Activated CD4-positive, alpha-beta T cell treated with anti-CD3 and anti-CD28 coated beads, Interleukin-2, Interleukin-6, amounts not matched to agents 100 ng/mL and 50 ng/mL, durations not matched to agents 16 hours and 8 hours (primary cell): ENCODE measurements at regions not wholly inside any gene's neighbourhood (a gene's known extent, or its start where the extent isn't known, plus 50 kb on each side); places are given as distances from the start of the nearest gene placed in this dataset.

Experiments used
- DNase-seq: peaks from one replicate; pipeline ENCODE4 v3.0.0-alpha.2; 2020

DNA sequence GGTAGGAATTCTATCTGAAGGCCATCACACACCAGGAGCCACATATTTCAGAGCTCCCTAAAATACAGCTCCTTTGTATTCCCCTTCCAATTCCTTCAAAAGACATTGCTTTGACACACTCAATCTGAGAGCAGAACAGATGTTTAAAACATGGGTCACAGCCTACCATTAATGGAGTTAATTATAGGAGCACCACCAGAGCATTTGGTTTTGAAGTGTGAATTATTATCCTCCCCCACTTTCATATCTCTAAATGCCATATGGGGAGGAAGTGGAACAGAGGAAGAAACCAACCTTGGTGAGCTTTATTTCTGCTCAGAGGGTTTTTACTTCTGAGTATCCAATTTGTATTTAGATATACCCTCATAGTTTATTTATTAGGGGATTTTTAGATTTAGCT, 50.7 kb upstream of the TNFRSF21 start:
- no peak for DNase-seq

DNA sequence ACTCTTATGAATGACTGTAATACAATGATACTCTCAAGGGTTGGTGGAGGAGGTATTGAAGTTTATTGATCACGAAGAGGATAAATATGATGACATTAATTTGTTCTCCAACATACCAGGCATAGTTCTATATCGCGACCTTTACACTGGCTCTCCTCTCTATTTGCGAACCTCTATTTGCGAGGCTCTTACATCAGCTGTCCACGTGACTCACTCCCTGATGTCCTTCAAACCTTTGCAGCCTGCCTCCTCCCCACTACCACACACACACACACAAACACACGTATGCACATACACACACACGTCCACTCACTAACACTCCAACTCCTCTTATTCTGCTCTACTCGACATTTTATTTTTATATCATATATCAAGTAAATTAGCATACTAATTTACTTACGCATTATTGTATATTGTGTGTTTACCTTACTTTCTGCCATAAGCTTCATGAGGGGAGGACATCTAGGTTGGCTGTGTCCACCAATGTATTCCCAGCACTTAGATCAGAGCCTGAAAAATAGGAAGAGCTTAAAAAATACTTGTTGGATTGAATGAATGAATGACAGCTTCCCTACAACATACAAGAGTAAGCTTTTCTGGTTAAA, 53.3 kb upstream of the TNFRSF21 start:
- DNase-seq: no peak

DNA sequence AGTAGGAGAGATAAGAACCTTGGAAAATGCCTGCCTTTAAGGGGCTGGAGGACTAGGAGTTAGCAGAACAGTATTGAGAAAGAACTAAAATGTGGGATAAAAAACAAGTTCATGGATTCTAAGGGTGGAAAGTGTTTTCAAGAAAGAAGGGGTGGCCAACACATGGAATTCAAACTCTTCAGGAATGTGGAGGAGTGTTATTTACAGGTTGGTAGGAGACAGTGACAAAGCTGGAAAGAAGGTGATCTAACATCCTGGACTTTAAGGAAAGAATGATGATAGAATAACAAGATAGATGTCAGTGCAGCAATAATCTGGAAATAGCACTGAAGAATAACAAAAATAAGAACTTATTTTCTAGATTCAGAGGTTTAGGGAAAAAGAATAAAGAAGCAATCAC, 54.0 kb upstream of the TNFRSF21 start:
- no peak for DNase-seq

DNA sequence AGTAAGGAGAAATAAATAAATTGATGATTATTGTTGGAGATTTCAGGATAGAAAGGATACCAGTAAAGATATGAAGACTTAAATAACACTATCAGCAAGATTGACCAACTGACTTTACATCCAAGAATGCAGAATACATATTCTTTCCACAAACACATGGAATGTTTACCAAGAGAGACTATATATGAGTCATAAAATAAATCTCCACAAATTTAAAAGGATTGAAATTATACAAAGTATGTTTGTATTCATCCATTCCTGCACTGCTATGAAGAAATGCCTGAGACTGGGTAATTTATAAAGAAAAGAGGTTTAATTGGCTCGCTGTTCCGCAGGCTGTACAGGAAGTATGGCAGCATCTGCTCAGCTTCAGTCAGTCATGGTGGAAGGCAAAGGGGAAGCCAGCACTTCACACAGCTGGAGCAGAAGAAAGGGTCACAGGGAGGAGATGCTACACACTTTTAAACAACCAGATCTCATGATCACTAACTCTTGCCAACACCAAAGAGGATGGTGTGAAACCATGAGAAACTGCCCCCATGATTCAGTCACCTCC, 56.7 kb upstream of the TNFRSF21 start:
- no peak for DNase-seq

DNA sequence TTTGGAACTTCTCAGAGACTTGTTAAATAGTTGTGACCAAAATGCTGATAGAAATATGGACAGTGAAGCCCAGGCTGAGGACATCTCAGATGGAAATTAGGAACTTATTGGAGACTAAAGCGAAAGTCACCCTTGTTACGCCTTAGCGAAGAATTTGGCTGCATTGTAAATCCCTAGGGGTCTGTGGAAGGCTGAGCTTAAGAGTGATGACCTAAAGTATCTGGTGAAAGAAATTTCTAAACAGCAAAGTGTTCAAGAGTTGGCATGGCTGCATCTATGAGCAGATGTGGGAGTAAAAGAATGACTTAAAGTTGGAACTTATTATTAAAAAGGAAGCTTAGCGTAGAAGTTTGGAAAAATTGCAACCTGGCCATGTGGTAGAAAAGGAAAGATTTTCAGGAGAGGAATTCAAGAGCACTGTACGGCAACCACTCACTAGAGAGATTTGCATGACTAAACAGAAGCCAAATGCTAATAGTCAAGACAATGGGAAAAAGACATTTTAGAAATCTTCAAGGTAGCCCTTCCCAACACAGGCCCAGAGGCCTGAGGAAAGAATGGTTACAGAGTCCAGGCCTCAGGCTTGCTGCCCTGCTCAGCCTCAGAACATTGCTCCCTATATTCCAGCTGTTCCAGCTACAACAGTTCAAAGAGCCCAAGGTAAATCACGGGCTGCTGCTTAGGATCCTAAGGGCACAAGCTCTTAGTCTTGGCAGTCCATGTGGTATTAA, 61.6 kb upstream of the TNFRSF21 start:
- DNase-seq: no peak

DNA sequence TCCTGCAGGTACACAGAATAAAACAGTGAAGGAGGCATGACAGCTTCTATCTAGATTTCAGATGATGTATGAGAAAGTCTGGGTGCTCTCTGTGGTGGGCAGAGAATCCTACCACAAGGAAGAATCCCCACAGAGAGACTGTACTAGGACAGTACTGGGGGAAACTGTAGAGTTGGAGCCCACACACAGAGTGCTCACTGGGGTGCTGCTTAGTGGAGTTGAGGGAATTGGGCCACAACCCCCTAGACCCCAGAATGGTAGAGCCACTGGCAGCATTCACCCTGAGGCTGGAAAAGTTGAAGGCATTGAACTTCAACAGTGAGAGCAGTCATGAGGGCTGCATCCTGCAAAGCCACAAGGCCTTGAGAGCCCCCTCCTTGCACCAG, 62.2 kb upstream of the TNFRSF21 start:
- no peak for DNase-seq

DNA sequence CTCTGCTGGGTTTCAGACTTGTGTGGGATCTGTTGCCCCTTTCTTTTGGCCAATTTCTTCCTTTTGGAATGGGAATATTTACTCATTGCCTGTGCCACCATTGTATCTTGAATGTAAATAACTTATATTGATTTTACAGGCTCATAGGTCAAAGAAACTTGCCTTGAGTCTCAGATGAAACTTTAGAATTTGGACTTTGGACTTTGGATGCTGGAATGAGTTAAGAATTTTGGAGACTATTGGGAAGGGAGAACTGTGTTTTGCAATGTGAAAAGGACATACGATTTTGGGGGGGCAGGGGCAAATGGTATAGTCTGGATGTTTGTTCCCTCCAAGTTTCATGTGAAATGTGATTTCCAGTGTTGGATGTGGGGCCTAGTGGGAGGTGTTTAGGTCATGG, 62.6 kb upstream of the TNFRSF21 start:
- no peak for DNase-seq

DNA sequence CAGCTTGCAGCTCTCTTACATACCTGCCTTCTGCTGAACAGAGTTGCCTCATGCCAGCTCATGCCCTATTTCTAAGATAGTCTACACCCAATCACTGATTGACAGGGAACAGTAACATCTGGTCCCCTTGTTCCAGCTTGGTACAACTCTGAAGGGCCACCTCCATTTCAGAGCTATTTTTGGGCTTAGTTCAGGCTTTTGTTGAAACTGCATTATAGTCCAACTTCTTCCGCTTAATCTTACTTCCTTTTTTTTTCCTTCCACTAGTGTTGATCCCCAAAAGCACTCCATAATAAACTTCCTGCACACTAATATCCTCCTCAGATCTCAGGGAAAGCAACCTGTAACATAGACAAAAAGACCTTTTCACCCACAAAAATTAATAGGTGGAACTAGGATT, 65.7 kb upstream of the TNFRSF21 start:
- no peak for DNase-seq

DNA sequence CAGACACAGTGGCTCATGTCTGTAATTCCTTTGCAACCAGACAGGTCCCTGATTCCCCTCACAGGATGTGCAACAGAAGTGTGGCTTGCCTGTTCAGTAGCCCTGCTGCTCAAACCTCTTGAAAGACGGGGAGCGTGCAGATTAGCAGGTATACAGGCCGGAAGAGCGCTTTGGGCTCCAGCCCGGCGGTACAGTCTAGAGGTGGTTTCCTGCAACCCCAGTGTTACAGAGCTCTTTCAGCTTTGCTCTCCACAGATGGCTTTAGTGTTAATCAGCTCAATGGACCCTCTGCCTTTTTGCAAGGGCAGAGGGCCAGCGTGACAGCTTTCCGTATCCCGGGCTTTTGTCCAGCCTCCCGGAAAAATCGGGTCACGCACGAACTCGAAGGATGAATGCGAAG, 67.2 kb upstream of the TNFRSF21 start:
- no peak for DNase-seq

DNA sequence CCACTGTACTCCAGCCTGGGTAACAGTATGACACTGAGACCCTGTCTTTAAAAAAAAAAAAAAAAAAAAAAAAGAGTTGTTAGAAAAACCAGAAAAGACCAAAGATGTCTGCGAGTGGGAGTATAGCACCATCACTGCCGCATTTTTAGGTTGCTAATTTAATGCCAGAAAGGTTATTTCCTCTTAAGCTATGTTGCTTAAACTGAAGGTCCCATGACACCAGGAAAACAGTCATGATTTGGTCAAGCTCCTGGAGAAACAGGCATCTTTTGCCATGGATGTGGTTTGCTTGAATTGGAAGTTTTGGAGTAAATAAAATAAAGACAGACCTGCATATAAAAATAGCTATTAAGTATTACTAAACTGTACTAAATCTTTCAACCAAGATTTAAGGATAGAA, 68.3 kb upstream of the TNFRSF21 start:
- DNase-seq: no peak

DNA sequence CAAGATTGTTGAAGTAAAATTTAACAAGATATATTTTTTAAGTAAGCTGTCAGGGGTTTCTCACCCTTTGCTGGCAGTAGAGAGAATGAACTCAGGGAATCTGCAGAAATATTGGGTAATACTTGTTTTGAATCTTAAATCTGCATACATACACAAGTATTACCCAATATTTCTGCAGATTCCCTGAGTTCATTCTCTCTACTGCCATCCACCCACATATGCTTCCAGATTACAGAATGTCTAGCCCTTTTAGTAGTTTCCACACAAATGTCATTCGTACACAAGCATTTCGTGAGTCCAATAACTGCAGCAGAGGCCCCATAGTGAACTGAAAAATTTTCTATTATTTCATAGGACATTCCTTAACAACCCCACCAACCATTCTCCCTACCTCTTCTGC, 69.6 kb upstream of the TNFRSF21 start:
- DNase-seq: no peak

DNA sequence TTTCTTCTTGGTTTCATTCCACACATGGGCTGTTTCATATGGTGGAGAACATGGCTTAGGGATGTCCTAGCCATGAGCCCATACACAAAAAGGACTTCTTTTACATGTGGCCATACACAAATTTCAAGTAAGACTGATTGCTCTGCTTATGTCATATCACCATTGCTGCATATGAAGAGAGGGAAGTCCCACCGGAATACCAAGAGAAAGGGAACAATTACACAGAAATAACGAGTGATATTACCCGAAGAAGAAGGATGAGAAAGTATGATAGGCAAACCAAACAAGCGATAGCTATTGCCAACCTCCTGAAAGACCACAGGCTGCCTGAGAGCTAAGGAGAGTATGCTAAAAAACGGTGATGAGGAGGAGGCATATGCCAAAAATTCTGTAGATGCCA, 70.5 kb upstream of the TNFRSF21 start:
- no peak for DNase-seq

DNA sequence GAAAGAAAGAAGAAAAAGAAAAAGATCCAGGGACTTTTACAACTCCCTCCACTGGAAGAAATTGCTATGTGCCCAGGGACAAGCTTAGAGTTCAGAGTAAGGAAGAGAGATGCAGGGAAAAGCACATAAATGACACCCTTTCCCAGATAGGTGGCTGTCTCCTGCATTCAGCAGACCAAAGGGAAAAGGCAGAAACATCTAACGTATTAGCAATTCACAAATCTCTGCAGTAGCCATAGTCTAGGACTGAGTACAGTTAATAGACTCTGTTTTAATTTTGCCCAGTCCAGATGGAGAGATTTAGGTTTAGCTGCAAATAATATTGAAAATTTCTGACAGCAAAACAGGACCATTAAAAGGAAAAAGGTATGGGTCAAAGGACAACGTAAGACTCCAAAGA, 71.3 kb upstream of the TNFRSF21 start:
- no peak for DNase-seq

DNA sequence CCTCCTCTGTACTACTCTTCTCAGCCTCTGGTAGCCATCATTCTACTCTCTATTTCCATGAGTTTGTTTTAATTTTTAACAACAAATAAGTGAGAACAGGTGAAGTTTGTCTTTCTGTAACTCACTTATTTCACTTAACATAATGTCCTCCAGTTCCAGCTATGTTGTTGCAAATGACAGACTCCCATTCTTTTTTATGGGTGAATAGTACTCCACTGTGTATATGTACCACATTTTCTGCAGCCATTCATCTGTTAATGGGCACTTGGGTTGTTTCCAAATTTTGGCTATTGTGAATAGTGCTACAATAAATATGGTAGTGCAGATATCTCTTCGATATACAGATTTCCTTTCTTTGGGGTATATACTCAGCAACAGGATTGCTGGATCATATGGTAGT, 73.7 kb upstream of the TNFRSF21 start:
- DNase-seq: no peak

DNA sequence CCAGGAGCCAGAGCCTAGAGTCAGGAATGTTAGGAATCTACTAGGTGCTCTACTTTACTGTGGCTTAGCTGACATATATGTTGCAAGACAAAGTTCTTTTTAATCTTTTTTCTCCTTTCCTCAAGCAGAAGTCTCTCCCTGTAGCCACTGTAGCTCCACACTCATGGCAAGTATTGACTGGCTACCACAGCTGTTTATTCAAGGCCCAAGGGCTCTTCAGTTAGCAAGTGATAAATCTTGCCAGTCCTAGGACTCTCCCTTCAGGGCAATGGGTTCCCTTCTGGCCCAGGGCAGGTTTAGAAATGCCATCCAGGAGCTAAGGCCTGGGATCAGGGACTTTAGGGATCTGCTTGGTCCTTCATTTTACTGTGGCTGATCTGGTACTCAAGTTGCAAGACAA, 82.0 kb upstream of the TNFRSF21 start:
- DNase-seq: no peak

DNA sequence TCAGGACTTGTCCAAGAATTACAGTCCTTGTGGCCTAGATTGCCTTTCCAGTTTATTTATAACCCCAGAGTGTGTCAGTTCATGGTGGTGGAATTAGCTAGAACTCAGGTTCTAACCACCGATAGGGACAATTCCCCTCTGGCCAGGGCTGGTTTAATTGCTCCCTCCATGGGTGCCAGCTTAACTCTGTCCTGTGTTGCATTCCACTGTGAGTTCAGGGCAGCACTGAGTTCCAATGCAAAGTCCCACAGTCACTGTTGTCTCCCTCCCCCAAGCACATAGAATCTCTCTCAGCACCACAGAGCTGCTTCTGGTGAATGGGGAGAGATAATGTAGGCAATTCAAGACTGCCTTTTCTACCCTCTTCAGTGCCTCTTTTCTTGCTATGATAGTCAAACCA, 82.5 kb upstream of the TNFRSF21 start:
- no peak for DNase-seq

DNA sequence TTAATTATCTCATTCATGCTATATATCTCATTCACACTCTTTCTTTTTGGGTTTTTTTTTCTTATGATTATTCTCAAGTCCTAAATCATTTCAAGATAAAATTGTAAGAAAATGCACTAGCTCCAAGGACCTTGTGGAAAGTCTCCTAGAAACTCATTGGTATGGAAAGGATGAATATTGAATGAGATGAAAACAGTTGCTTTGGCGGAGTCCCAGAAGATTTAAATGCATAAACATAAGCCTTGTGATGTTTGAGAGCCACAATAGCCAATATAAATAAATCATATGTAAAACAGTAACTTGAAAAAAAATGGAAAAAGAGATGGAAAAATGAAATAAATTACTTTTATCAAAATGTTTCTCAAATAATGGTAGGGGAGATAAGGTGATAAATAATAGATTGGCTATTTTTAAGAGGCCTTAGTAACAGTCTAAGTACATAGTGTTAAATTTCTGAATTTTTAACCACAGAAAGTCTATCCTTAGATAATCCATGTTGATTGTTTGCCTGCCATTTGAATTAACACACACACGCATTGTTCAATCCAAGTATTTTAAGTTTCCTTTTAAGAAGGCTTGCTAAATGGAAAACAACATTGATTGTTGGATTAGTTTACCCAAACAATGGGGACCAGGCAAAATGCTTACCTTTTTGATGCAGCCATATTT, 81.1 kb upstream of the CD2AP start:
- DNase-seq: no peak

DNA sequence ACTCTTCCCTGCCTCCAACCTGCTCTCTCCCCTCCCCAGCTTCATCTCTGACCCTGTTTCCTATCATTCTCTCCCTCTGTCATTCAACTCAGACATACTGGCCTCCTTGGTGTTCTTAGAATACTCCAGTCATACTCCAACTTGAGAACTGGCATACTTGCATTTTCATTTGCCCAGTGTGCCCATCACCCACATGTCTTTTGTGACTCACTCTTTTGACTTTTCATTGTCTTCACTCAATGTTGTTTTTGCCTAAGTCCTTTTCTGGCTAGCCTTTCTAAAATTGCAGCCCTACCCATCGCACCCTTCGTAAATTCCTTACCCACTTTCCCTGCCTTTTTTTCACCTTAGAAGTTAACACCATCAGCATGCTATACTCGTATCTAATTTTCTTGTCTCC, 77.0 kb upstream of the CD2AP start:
- no peak for DNase-seq

DNA sequence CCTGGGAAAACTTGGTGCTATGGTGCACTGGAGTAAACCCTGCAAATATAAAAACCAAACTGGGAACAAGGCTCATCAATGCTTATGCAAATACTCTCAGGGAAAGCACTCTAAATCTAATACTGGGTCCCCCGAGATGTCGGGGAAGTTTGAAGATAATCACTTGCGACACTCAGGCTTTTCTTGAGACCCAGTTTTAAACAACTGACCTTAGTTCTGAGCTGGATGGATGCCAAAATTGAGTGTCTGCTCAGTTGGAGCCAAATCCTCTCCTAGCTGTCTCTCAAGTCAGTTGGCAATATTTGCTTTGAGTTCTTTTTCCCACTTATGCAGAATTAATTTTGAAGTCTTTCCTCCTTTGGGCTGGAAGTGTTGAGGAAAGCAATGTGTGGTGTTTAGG, 75.5 kb upstream of the CD2AP start:
- DNase-seq: no peak

DNA sequence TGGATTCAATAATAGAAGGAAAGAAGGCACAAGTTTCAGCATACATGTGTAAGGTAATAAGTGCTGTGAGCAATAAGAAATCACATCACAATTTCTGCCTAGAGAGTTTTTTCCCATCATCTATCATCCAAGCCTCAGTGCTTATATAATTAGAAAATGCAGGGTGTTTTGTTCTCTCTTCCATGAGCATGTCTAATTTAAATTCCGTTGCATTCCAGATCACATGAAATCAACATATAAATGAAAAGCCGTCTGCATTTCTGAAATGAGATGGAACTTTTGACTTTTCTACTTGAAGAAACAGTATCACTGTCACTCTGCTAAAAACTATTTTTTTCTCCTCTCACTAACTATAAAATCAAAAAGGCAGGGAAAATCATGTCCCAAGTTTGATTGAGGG, 74.5 kb upstream of the CD2AP start:
- DNase-seq: no peak

DNA sequence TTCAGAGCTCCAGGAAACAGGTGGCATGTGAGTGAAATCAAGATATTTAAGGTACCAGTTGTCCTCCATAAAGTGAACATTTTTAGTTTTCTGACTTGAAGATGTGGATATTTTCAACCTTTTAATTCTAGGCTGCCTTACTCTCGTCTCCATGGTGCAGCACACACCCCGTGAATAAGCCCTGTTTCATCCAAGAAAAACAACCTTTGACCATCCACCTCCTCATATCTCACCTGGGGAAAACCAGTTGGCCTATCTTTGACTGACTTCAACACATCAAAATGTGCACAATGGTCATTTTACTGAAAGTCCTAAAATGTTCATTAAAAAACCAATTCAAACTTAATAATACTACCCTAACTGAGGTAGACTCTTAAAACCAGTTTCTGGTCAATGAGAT, 73.8 kb upstream of the CD2AP start:
- no peak for DNase-seq

DNA sequence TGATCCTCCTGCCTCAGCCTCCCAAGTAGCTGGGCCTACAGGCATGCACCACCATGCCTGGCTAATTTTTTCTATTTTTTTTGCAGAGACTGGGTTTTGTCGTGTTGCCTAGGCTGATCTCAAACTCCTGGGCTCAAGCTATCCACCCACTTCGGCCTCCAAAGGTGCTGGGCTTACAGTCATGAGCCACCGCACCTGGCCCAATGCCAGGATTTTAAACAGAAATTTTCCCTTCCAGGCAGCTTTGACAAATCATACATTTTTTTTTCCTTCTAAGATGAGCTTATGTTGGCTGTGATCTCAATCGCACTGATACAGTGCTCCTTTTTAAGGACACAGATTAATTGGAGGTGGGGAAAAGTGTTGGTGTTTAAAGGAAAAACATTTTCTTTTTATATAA, 73.2 kb upstream of the CD2AP start:
- no peak for DNase-seq

DNA sequence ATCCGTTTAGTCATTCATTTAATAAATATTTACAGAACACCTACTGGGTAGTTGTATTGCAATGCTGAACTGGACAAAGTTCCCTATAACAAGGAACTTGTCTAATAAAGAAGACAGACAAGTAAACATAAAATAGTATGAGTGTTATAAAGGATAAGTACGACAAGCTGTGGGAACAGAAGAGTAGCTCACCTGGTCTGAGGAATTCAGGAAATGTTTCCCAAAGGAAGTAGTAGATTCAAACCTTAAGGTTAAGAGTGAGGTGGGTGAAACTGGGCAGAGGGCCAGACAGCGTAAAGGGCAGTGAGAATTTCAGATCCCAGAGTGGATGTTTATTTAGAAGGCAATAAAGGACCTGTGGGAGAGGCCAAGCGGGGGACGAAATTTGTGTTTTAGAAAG, 72.3 kb upstream of the CD2AP start:
- DNase-seq: no peak
